SHP77 treated with DMSO at 0.1 percent for 48 hours (cell line): ENCODE measurements at regions not wholly inside any gene's neighbourhood (a gene's known extent, or its start where the extent isn't known, plus 50 kb on each side); places are given as distances from the start of the nearest gene placed in this dataset.
"Not testable (repeated sequence)": the region's sequence is repeated elsewhere in the genome, so short reads cannot be mapped to it uniquely, and the experiment has no call there.

Experiments used
- DNase-seq: peaks from one replicate; lab custom pipeline; 2025; lab: John Stamatoyannopoulos, UW

DNA sequence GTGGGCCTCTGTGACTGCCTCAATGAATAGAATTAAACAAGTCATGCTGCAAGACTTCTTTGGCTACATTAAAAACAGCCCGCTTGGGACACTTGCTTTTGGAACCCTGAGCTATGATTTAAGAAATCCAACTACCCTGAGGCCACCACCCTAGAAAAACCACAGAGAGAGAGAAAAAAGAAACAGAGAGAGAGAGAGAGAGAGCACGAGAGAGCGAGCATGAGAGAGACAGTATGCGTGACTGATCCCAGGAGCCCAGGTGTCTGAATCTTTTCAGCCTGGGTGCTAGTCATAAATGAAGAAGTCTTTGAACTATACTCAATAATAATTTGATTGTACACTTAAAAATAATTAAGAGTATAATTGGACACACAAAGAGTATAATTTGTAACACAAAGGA is 123.1 kb upstream of the FREM1 start:
- DNase-seq, result no peak

DNA sequence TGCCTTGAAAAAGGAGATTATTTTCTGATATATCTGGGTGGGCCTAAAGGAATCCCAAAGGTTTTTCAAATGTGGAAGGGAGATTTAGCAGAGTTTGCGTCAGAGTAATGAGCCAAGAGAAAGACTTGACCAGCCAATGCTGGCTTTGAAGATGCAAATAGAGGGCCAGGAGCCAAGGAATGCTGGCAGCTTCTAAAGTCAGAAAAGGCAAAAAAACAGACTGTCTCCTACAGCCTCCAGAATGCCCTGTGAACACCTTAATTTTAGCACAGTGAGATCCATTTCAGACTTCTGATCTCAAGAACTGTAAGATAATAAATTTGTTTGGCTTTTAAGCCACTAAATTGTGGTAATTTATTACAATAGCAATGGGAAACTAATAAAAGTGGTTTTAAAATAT is 122.6 kb upstream of the FREM1 start:
- DNase-seq, result no peak

DNA sequence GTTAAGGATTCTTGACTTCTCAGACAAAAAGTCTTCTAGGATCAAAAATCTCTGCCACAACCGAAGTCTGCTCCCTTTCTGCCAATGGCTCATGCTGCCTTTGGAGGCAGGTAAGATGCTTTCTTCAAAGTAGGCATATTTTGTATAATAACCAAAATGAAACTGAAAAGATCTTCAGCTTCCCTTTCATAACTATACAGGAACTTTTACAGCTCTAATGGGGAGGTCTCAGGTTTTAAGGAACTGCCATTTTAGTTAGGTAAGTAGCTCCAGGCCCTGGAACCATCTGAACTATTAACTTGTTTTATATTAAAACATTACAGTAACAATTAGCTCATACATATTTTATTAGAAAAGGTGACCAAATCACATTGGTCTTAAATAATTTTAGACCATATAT is 110.9 kb upstream of the FREM1 start:
- no peak for DNase-seq

DNA sequence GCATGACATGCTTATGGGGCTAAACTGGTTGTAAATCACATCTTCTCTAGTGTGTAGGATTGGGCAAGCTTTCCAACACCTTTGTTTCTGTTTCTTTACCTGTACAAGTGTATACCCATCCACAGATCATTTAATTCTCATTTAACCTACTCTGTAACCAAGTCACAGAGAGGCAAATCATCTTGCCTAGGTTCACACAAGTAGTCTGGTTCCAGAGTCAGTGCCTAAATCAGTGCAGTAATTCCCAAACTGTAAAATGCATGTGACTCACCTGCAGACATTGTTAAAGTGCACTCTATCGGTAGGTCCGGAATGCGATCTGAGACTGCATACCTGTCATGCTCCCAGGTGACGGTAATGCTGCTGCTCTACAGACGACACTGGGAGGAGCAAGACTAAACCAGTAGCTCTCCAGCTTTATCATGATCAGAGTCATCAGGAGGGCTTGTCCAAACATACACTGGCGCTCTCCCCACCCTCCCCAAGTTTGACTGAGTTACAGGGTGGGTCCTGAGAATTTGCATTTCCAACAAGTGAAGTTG is 107.9 kb upstream of the FREM1 start:
- no peak for DNase-seq

DNA sequence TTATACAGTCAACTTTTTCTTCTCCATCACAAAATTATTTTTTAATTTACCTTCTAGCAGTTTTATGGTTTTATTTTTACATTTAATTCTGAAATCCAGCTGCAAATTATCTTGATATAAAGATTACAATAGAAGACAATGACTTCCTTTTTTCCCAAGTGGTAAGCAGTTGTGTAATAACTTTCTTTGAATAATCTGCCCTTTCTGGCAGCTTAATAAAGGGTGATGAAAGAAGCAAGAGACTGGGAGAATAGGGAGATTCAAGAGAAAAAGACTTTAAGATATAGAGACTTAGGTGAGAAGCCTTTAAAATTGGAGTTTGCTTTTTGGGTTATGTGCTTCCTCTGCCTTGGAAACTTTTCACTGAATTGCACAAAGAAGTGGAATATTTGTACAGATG is 100.4 kb upstream of the FREM1 start:
- DNase-seq, result no peak

DNA sequence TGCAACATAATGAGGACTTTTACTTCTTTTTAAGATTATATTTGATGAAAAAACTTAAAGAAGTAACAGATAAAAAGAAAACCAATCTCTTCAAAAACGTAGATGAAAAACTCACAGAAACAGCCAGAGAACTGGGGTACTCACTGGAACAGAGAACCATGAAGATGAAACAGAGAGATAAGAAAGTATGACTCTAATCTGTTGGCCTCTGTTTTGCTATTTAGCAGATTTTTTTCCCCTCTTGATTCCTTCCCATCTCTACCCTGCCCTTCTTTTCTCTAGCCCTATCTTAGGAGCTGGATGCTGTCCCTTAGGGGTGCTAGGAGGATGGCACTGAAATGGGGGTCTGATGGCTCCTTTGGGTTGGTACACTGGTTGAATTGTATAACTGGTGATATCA is 97.5 kb upstream of the FREM1 start:
- DNase-seq, result no peak

DNA sequence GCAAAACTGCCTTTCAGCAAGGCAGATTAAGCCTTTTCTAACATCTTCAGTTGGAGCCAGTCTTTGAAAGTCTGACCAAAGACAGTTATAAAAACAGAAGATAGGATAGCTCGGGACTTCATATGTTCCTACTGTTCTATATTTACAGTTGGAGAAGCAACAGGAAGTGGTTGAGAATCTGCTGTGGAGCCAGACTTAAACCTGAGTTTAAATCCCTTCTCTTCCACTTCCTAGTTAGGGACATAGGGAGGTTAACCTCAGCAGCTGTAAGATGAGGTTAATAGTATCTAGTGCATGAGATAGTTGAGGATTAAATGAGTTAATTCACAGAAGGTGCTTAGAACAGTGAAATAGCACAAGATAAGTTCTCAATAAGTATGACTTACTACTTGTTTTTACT is 84.5 kb upstream of the FREM1 start:
- DNase-seq, result no peak

DNA sequence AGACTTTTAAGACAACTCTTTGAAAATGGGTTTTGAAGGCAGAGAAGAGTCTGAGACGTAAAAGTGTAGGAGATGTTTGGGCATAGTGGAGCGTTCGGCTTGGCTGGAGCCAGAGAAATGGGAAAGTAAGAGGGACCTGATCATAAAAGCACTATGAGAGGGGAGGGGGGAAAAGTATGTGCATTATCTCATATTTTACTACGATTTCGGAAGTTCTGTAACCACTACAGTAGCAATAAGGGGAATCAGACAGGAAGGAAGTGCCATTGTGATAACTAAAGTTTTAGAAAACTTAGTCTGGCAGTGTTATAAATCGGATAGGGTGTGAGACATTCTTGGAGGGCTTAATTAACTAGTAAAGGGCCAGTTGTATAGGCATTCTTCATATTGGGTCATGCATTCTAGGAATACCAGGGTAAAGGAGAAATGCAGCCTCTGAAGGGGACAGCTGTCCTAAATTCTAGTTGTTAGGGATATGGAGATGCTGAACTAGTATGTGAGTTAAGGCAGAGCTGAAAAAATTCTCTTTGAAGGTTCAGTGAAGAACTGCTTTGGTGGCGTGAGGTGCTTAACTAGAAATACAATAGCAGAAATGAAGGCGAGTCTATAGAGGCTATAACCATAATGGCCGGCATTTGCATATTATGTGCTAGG is 83.8 kb upstream of the FREM1 start:
- no peak for DNase-seq

DNA sequence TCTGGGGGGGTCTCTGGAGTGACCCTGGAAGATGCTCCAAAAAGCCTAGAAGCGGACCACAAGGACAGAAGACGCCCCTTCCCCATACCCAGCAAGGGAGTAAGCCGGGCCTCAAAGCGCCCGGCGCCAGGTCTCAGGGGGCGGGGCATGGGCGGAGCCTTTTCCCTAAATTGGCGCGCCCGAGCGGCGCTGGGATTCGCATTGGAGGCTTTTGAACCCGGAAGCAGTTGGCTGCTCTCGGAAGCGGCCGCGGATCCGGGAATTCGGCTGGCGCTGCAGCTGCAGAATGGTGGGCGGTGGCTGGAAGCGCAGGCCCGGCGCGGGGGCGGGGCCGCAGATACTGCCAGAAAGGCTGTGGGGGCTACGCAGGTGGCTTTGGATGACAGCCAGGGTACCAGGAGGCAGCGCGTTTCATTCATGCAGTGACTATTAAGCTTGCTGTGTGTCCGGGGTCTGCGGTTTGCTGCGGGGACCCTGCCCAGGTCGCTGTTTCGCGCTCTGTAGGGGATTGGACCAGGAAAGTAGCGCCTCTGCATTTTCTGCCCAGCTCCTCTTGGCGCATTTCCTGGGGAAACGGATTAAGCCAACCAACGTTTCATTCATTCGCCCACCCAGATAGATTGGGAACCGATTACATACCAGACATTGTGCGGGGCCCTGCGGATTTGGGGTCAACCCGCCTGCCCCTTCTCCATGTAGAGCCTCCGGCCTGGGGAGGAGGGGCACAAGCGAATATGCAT is 83.0 kb upstream of the FREM1 start:
- peak; percentile 67 for DNase-seq

DNA sequence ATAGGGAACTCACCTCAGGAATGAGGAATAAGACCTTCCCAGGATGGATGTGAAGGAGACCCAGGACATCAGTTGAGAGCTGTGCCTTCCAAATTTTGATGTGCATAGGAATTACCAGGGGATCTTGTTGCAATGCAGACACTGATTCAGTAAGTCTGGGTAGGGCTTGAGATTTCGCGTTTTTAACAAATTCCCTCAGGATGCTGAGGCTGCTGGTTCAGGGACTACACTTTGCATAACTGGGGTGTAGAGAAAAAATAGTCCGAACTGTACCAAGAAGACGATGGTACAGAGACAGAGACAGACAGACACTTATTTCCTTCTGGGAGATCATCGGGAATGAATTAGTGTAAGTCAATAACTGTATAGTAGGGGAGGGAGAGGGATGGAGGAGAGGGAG is 82.3 kb upstream of the FREM1 start:
- no peak for DNase-seq

DNA sequence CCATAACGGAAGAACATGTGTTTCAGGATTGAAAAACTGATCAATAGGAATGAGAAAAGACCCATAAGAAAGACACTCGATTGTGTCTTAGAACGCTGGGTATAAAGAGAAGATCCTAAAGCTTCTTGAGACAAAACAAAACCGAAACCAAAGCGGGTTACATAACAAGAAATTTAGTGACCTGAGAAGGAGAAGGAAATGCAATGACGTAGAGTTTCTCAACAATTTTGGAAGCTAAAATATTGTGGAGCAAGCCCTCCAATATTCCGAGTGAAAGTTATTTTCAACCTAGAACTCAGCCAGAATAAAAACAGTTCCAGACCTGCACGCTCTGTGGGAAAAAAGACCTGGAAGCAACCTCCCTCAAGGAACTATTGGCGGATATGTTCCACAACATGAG is 81.9 kb upstream of the FREM1 start:
- DNase-seq, result no peak

DNA sequence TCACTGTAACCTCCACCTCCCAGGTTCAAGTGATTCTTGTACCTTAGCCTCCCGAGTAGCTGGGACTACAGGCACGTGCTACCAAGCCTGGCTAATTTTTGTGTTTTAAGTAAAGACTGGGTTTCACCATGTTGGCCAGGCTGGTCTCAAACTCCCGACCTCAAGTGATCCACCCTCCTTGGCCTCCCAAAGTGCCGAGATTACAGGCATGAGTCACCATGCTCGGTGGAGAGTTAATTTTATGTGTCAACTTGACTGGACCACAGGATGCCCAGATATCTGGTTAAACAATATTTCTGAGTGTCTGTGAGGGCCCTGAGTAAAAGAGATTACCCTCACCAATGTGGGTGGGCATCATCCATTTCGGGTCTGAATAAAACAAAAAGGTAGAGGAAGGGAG is 80.4 kb upstream of the FREM1 start:
- not testable (repeated sequence) for DNase-seq

DNA sequence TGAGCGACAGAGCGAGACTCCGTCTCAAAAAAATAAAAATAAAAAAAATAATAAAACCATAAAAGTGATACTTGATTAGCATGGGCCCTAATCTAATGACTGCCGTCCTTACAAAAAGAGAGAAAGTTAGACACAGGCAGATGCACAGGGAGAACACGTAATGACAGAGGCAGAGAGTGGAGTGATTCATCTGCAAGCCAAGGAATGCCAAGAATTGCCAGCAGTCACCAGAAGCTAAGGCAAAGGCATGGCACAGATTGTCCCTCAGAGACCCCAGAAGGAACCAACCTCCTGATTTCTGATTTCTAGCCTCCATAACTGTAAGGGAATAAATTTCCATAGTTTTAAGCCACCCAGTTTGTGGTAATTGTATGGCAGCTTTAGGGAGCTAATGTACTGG is 79.6 kb upstream of the FREM1 start:
- no peak for DNase-seq

DNA sequence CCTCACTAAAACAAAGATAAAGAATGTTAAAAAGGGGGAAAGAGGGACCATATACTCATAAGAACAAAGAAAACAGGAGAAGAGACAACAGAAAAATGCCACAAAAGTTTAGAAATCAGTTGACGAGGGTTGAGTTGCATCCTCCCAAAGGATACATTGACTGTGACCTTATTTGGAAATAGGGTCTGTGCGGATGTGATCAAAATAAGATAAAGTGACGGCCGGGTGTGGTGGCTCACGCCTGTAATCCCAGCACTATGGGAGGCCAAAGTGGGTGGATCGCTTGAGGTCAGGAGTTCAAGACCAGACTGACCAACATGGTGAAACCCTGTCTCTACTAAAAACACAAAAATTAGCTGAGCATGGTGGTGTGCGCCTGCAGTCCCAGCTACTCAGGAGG is 79.1 kb upstream of the FREM1 start:
- DNase-seq, result not testable (repeated sequence)

DNA sequence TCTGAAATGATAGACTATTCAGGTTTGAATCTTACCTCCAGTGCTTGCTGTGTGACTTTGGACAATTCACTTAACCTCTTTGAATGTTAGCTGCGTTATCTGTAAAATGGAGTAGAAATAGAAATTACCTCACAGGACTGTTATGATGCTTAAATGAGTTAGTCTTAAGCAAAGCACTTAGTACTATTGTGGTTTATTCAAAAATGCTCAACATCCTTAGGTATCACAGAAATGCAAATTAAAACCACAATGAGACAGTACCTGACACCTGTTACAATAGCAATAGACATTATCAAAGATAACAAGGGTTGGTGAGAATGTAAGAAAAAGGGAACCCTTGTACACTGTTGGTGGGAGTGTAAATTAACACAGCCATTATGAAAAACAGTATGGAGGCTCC is 77.6 kb upstream of the FREM1 start:
- DNase-seq, result no peak

DNA sequence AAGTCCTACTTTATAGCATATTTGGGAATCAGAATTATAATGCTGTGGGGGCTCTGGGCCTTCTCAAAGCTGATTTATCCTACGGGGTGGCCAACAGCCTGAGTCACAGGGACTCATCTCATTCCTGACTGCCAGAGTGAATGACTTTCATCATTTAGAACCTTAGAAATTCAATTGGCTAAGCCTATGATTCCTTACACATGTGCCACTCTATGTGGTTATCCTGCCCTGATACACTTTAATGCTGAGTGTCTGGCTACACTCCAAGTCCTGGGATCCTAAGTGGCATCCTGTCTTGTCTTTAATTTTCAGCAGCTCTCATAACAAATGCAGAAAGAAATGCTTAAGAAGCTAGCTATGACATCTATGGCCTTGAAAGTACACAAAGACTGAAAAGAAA is 75.2 kb upstream of the FREM1 start:
- no peak for DNase-seq

DNA sequence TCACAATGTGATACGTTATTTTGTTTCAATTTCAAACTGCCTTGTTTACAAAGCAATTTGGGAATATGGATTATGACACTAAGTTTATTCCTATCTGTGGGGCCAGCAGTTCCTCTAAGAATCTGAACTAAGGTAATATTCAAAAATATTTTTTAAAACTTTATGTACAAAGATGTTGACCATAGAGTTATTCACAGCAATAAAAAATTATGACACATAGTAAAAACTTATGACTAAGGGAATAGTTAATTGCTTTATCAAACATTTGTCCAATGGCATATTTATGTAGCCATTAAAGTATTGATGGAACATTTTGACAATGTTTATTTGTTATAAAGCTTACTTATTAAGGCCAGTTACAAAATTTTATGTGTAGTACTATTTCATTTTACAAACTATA is 73.4 kb upstream of the FREM1 start:
- no peak for DNase-seq

DNA sequence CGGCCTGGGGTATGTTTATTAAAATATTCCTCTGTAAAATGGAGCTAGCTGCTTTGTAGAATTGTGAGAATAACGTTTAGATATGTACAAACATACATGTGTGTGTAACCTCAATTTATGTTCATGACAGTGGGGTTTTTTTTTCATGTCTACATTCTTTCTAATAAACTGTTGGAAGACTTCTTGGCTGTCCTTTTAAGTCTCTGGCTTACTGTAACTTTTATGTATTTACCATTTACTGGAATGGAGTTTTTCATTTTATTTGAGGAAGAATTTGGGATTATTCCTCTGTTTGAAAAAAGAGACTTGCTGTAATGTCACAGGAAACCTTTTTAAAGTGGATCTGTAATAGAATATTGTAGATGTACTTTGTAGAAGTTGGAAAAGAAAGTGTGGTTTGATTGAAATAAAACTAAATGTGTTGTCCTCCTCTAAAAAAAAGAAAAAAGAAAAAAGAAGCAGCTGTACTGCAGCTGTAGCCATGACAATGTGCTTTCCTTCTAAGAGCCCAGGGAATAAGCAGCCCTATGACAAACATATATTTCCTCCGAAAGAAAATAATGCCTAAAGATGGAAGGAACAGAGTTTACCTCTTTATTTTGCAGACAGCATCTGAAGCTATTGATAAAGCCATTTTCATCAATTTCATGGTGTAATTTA is 71.2 kb upstream of the FREM1 start:
- DNase-seq, result no peak

DNA sequence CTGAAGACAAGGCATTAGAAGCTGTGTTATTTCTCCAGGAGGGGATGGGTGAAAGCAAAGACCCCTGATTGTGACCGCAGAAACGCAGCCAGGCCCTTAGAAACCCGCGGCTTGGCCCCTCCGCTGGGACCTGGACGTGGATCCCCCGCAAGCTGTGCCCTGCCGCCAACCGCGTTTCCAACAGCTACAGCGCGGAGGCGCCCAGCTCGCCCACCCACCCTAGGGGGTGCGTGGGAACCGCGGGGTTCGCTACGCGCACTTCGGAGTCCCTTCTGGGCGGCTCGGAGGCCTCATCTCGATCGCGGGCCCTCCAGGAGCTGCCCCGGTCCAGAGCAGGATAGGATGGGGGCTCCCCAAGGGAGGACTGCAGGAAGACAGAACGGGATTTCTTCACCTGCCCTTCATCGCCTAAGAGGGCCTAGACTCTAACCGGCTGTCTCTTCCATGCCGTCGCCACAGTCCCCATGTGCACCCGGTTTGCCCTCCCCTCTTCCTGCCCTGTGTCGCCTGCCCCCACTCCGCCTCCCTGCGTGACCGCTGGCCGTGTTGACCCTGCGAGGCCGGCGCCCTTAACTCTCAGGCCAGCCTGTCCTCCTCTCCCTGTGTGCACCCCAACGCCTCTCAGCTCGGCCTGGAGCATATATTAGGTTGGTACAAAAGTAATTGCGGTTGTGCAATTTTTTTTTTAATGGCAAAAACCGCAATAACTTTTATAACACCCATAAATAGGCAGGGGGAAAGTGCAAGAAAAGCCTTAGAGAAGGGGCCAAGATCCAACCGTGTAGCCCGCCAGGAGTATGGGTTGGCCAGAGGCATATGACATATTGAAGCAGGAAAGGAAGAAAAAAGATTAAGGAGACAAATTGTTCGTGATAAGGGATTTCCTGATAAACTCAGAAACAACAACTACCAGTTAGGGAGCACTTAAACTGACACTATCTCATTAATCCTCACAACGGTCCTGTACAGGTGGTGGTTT is 68.1 kb upstream of the FREM1 start:
- DNase-seq, result no peak

DNA sequence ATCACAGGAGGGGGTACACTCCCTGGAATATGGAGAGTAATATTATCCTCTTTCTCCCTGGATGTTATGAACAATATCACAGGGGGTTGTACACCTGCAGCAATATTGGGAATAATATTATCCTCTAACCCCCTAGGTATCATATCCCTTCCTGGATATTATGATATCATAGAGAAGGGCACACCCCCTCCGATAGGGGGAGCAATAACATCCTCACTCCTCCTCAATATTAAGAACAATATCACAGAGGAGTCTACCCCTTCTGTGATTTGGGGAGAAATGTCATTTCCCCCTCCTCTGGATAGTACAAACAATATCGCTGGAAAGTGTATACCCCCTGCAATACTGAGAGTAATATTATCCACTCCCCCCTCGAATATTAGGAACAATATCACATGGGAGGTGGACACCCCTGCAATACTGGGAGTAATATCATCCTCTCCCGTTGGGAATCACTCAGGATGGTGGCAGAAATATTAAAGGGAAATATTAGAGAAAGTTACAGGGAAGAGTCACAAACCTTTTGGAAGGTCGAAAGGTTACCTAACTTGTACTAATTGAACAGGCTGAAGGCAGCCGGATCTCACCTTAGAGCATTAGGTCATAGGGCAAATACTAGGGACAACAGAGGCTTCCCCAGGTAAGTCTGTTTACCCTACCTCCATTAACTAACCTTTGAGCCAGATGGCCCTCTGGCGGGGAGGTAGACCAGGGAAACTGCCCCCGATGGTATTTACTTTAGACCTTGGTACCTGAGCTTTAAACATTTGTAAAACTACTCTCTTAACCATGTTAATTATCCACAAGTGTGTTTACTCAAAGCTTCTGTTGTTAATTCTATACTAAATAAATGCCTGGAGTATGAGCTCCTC is 57.5 kb upstream of the FREM1 start:
- no peak for DNase-seq
